Trophoblast cell (in vitro differentiated cells and primary cell): ENCODE measurements at regions not wholly inside any gene's neighbourhood (a gene's known extent, or its start where the extent isn't known, plus 50 kb on each side); places are given as distances from the start of the nearest gene placed in this dataset.

Experiments
- DNase-seq, 2 donors: peaks; one replicate each; pipeline ENCODE4 v3.0.0-alpha.2; 2016
- H2AFZ ChIP-seq: 2 replicates; pipeline ENCODE4 v1.6.1; 2013; ENCODE audit warnings: low read length, moderate library complexity, mild to moderate bottlenecking; ENCODE audit not compliant: insufficient read depth, poor library complexity
- H2AK5ac ChIP-seq: 2 replicates; pipeline ENCODE4 v1.6.1; 2013; ENCODE audit warnings: mild to moderate bottlenecking, low read length
- H2BK120ac ChIP-seq: 2 replicates; pipeline ENCODE4 v1.6.1; 2013; ENCODE audit warnings: low read length, mild to moderate bottlenecking, moderate library complexity; ENCODE audit not compliant: insufficient read depth, poor library complexity
- H2BK12ac ChIP-seq: 2 replicates; pipeline ENCODE4 v1.6.1; 2013; ENCODE audit warnings: mild to moderate bottlenecking, low read length, moderate library complexity
- H2BK5ac ChIP-seq: 2 replicates; pipeline ENCODE4 v1.6.1; 2013; ENCODE audit warnings: low read length, low read depth, moderate library complexity, mild to moderate bottlenecking; ENCODE audit not compliant: poor library complexity
- H3K14ac ChIP-seq: 2 replicates; pipeline ENCODE4 v1.6.1; 2013; ENCODE audit warnings: mild to moderate bottlenecking, low read length
- H3K18ac ChIP-seq: 2 replicates; pipeline ENCODE4 v1.6.1; 2013; ENCODE audit warnings: mild to moderate bottlenecking, low read length
- H3K23ac ChIP-seq: 2 replicates; pipeline ENCODE4 v1.6.1; 2013; ENCODE audit warnings: low read length
- H3K27ac ChIP-seq: 2 replicates; pipeline ENCODE4 v1.5.1; 2013; ENCODE audit warnings: low read depth, mild to moderate bottlenecking, inconsistent platforms, low read length, moderate library complexity
- H3K27me3 ChIP-seq: 2 replicates; pipeline ENCODE4 v1.6.1; 2013; ENCODE audit warnings: inconsistent platforms, mild to moderate bottlenecking, low read length, moderate library complexity; ENCODE audit not compliant: insufficient read depth
- H3K36me3 ChIP-seq, 2 experiments: 1 replicate in 1 of 2; 2 replicates in 1 of 2; pipeline ENCODE4 v1.6.1; 2013; ENCODE audit warnings: low read length in 2 of 2, mild to moderate bottlenecking in 2 of 2, moderate library complexity in 1 of 2; ENCODE audit not compliant: insufficient read depth in 2 of 2, control insufficient read depth in 1 of 2
- H3K4ac ChIP-seq: 2 replicates; pipeline ENCODE4 v1.6.1; 2013; ENCODE audit warnings: low read depth, mild to moderate bottlenecking, low read length, moderate library complexity
- H3K4me1 ChIP-seq, 2 experiments: 1 replicate in 1 of 2; 2 replicates in 1 of 2; pipeline ENCODE4 v1.6.1; 2013; ENCODE audit warnings: low read length in 2 of 2, mild to moderate bottlenecking in 2 of 2, moderate library complexity in 1 of 2; ENCODE audit not compliant: insufficient read depth in 2 of 2, control insufficient read depth in 1 of 2
- H3K4me2 ChIP-seq: 2 replicates; pipeline ENCODE4 v1.6.1; 2013; ENCODE audit warnings: inconsistent platforms, mild to moderate bottlenecking, low read length, moderate library complexity
- H3K4me3 ChIP-seq: 2 replicates; pipeline ENCODE4 v1.5.1; 2013; ENCODE audit warnings: mild to moderate bottlenecking, low read depth, low read length, inconsistent platforms
- H3K79me1 ChIP-seq: one replicate; pipeline ENCODE4 v1.6.1; 2013; ENCODE audit warnings: low read length
- H3K79me2 ChIP-seq: 2 replicates; pipeline ENCODE4 v1.6.1; 2013; ENCODE audit warnings: low read length, mild to moderate bottlenecking; ENCODE audit not compliant: control insufficient read depth, insufficient read depth, poor library complexity
- H3K9ac ChIP-seq: 2 replicates; pipeline ENCODE4 v1.6.1; 2013; ENCODE audit warnings: mild to moderate bottlenecking, low read length
- H3K9me3 ChIP-seq: 2 replicates; pipeline ENCODE4 v1.6.1; 2013; ENCODE audit warnings: low read depth, mild to moderate bottlenecking, control low read depth, inconsistent platforms, low read length; ENCODE audit not compliant: insufficient read depth
- H4K12ac ChIP-seq: 2 replicates; pipeline ENCODE4 v1.6.1; 2013; ENCODE audit warnings: low read depth, mild to moderate bottlenecking, low read length, moderate library complexity
- H4K8ac ChIP-seq: 2 replicates; pipeline ENCODE4 v1.6.1; 2013; ENCODE audit warnings: low read depth, mild to moderate bottlenecking, low read length, moderate library complexity
- H4K91ac ChIP-seq: one replicate; pipeline ENCODE4 v1.6.1; 2013; ENCODE audit warnings: low read depth, mild to moderate bottlenecking, low read length, moderate library complexity
- WGBS: extraction: QIAGEN DNeasy Blood & Tissue Kit; methylation state at CpG from one replicate; pipeline ENCODE4 v1.1.7; 2013; ENCODE audit warnings: missing lambda C conversion rate; ENCODE audit not compliant: insufficient read length, insufficient coverage; ENCODE audit errors: extremely low coverage; 5-methylcytosine and 5-hydroxymethylcytosine counted together

DNA sequence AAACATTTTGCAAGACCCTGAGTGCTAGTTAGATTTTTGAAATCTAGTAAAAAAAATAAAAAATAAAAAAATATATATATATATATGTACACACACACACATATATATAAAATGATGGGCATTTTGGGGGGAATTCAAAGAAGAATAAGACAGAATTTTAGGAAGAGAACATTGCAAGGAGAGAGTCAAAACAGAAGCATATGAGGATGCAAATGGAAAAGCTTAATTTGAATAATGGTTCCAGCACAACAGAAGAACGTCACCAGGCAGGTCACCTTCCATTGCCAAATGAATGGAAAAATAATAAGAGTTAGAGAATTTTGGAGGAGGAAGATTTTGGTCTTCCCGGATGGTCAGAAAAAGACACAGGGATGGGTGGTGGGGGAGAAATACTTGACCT lies 1097.2 kb downstream of the BCL11A start:
- Histone ChIP-seq H3K4me3 (no peak overlapping the region), H3K4me1 (no peaks in the 10 kb centered on the region), H3K18ac (no peak overlapping the region), H2AK5ac (no peak overlapping the region), H2BK5ac (no peak overlapping the region), H3K79me2 (no peaks in the 10 kb centered on the region), H3K4me2 (no peak overlapping the region), H3K9me3 (no peaks in the 10 kb centered on the region), H2AFZ (no peak overlapping the region), H3K36me3 (no peaks in the 10 kb centered on the region), H3K9ac (no peak overlapping the region), H4K12ac (no peak overlapping the region), H2BK120ac (no peak overlapping the region), H4K91ac (no peak overlapping the region), H2BK12ac (no peak overlapping the region), H3K14ac (no peak overlapping the region), H3K27me3 (no peaks in the 10 kb centered on the region), H4K8ac (no peak overlapping the region), H3K23ac (no peak overlapping the region), H3K27ac (no peak overlapping the region), H3K4ac (no peak overlapping the region), H3K79me1 (no peaks in the 10 kb centered on the region)
- WGBS, result no CpG with 5 or more reads among the region's 2 CpGs
- DNase-seq, result no peak

DNA sequence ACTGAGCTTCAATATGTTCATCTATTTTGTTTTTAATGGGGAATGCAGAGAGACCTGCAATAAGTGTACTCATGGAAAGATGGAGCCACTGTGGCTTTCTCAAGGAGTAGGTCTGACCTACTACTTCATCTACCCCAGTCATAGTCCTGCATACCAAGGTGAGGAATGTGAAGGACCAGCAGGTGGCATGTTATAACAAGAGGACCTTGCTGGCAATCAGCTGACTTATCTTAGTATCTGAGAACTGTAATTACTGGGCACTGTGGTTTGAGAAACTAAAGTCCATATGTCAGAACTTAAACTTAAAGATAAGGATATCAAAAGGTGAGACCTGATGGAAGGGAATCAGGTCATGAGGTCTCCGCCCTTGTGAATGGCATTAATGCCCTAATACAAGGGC lies 1104.2 kb downstream of the BCL11A start:
- Histone ChIP-seq H3K27me3 (no peaks in the 10 kb centered on the region), H3K36me3 (no peaks in the 10 kb centered on the region), H3K79me1 (no peaks in the 10 kb centered on the region), H3K9me3 (no peaks in the 10 kb centered on the region), H3K27ac (no peak overlapping the region), H2BK12ac (no peak overlapping the region), H3K79me2 (no peaks in the 10 kb centered on the region), H3K18ac (no peak overlapping the region), H2AK5ac (no peak overlapping the region), H3K4me2 (no peak overlapping the region), H4K8ac (no peak overlapping the region), H4K12ac (no peak overlapping the region), H2BK120ac (no peak overlapping the region), H3K4me1 (no peaks in the 10 kb centered on the region), H2AFZ (no peak overlapping the region), H3K9ac (no peak overlapping the region), H3K23ac (no peak overlapping the region), H3K14ac (no peak overlapping the region), H3K4ac (no peak overlapping the region), H4K91ac (no peak overlapping the region), H2BK5ac (no peak overlapping the region), H3K4me3 (no peak overlapping the region)
- WGBS, result no CpG with 5 or more reads among the region's 1 CpG
- no peak for DNase-seq

GRCh38 chr2:59440491-59440890 lies 1113.0 kb downstream of the BCL11A start:
- Histone ChIP-seq H3K14ac (no peak overlapping the region), H4K8ac (no peak overlapping the region), H2AFZ (no peak overlapping the region), H3K9ac (no peak overlapping the region), H3K27me3 (no peaks in the 10 kb centered on the region), H3K9me3 (no peaks in the 10 kb centered on the region), H3K27ac (no peak overlapping the region), H3K18ac (no peak overlapping the region), H3K4me1 (no peaks in the 10 kb centered on the region), H2BK12ac (no peak overlapping the region), H3K79me1 (no peaks in the 10 kb centered on the region), H3K4me2 (no peak overlapping the region), H3K4me3 (no peak overlapping the region), H3K4ac (no peak overlapping the region), H2AK5ac (no peak overlapping the region), H4K91ac (no peak overlapping the region), H2BK120ac (no peak overlapping the region), H3K79me2 (no peaks in the 10 kb centered on the region), H2BK5ac (no peak overlapping the region), H4K12ac (no peak overlapping the region), H3K36me3 (no peaks in the 10 kb centered on the region), H3K23ac (no peak overlapping the region)
- WGBS, result no CpG with 5 or more reads among the region's 7 CpGs
- no peak for DNase-seq

DNA sequence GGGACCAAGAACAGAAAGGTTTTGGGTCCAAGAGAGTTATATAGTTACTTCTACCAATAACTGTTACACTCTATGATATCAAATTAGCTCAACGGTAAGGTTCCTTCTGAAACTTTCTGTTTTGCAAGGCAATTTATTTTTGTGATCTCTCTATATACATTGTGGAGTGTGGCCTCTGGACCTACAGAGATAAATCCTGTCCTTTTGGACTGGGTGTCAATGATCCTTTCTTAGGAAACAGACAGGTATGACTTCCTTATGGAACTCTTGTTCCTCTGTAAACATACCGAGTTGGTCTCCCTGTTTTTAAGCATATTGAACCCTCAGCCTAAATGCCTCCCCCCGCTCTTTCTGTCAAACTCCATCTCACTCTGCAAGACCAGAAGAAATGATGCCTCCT lies 1117.8 kb downstream of the BCL11A start:
- Histone ChIP-seq H3K4me3 (no peak overlapping the region), H3K9ac (no peak overlapping the region), H2BK120ac (no peak overlapping the region), H3K23ac (no peak overlapping the region), H4K91ac (no peak overlapping the region), H3K4me1 (no peaks in the 10 kb centered on the region), H3K4ac (no peak overlapping the region), H3K79me1 (no peaks in the 10 kb centered on the region), H3K4me2 (no peak overlapping the region), H3K79me2 (no peaks in the 10 kb centered on the region), H3K18ac (no peak overlapping the region), H2BK5ac (no peak overlapping the region), H3K36me3 (no peaks in the 10 kb centered on the region), H4K12ac (no peak overlapping the region), H3K9me3 (peaks cover 2% of the 10 kb centered on the region), H2AK5ac (no peak overlapping the region), H3K14ac (no peak overlapping the region), H2BK12ac (no peak overlapping the region), H2AFZ (no peak overlapping the region), H3K27me3 (no peaks in the 10 kb centered on the region), H4K8ac (no peak overlapping the region), H3K27ac (no peak overlapping the region)
- DNase-seq, result no peak
- WGBS, result no CpG with 5 or more reads among the region's 3 CpGs
